ENCODE measurements at regions not wholly inside any gene's neighbourhood (a gene's known extent, or its start where the extent isn't known, plus 50 kb on each side); places are given as distances from the start of the nearest gene placed in this dataset.
"Not testable (repeated sequence)": the region's sequence is repeated elsewhere in the genome, so short reads cannot be mapped to it uniquely, and the experiment has no call there.

DNA sequence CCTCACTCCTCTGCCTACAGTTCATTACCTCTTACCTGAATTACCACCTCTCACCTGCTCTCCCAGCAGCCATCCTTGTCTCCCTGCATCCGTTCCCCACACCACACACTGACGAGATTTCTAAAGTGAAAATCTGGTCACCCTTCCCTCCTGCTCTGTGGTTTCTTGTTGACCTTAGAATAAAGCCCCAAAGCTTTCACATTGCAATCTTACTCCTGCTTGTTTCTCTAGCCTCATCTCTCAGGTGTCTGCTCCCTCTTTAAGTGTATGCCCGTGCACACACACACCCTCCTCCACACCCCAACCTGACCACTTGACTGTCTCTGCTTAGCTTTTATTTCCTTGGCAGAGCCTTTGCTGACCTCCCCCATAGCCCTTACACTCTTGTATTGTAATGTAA is 122.0 kb upstream of the SKOR2 start:
- TF ChIP-seq, protein P1, sequence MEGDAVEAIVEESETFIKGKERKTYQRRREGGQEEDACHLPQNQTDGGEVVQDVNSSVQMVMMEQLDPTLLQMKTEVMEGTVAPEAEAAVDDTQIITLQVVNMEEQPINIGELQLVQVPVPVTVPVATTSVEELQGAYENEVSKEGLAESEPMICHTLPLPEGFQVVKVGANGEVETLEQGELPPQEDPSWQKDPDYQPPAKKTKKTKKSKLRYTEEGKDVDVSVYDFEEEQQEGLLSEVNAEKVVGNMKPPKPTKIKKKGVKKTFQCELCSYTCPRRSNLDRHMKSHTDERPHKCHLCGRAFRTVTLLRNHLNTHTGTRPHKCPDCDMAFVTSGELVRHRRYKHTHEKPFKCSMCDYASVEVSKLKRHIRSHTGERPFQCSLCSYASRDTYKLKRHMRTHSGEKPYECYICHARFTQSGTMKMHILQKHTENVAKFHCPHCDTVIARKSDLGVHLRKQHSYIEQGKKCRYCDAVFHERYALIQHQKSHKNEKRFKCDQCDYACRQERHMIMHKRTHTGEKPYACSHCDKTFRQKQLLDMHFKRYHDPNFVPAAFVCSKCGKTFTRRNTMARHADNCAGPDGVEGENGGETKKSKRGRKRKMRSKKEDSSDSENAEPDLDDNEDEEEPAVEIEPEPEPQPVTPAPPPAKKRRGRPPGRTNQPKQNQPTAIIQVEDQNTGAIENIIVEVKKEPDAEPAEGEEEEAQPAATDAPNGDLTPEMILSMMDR (IDR thresholded peaks at IDR 0.05; ENCODE audit: control insufficient read depth, extremely low read depth, insufficient read depth): no peak
- no peak for DNase-seq (ENCODE audit: low read depth)

DNA sequence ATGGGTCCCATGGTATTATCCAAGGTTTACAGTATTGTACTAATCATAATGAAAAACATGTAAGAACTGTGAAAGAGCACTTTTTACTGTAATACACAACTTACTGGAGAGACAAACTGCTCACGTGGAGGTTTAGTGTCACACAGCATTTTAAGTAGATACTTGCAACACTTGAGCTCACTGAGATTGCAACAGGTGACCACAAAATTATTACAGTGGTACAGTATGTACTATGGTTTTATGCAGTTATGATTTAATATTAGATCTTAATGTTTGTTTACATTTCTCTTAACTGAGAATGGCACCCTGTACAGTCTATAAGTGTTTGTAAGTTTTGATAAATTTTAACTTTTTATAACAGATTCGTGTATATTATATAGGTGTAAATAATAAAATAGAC is 118.6 kb upstream of the SKOR2 start:
- DNase-seq (ENCODE audit: low read depth): no peak

More for the DNA sequence above, 122.0 kb upstream of the SKOR2 start:
- no peak overlapping the region for H3K4me3 ChIP-seq (ENCODE audit: low read depth, low read length)

DNA sequence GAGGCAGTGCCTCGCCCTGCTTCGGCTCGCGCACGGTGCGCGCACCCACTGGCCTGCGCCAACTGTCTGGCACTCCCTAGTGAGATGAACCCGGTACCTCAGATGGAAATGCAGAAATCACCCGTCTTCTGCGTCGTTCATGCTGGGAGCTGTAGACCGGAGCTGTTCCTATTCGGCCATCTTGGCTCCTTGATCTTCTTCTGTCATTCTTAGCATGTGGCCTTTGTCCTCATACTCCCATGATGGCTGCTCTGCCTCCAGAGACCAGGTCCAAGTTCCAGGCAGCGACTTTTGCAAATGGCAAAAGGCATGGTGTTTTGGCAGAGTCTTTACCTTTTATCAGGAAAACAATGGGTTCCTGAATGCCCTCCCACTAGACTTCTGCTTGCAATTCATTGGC is 102.6 kb upstream of the SKOR2 start:
- H3K4me3 ChIP-seq (ENCODE audit: low read depth, low read length); DNase-seq (ENCODE audit: low read depth): not testable (repeated sequence)

More for the DNA sequence above, 118.6 kb upstream of the SKOR2 start:
- no peak overlapping the region for H3K4me3 ChIP-seq (ENCODE audit: low read depth, low read length)
- TF ChIP-seq, protein P1 (IDR thresholded peaks at IDR 0.05; ENCODE audit: control insufficient read depth, extremely low read depth, insufficient read depth): no peak

DNA sequence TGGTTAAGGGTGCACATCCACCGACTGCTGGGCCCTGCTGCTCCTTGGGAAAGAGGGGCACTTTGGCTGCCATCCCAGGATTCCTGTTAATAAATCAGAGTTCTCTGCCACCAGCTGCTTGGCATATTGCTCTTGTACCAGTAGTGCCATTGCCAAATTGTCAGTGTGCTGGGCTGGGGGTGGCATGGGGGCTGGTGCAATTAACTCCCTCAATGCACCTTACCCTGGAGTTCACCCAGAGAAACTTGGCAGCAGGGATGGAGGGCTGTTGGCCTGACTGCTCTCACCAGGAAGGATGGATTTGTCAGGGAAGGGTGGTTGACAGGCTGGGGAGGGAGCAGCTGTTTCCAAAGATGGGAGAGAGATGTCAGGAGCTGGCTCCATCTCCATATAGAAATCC is 94.6 kb upstream of the SKOR2 start:
- no peak for DNase-seq (ENCODE audit: low read depth)
- TF ChIP-seq, protein P1 (IDR thresholded peaks at IDR 0.05; ENCODE audit: control insufficient read depth, extremely low read depth, insufficient read depth): no peak
- H3K4me3 ChIP-seq (ENCODE audit: low read depth, low read length): no peak overlapping the region

DNA sequence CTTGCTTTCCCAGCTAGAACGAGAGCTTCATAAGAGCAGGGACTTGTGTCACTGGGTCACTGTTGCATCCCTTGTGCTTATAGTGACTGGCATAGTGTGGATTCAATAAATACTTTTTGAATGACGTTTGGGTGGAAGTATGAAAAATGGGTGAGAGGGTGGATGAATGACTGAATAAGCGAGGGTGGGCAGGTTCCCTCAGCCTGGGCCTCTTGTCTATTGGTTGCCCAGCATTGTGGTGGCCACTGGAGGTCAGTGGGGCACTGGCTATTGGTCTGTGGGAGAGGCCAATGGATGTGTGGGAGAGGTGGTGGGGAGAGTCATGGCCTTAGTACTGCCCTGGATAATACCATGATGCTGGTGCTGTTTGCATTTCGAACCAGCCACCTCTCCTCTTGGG is 93.8 kb upstream of the SKOR2 start:
- TF ChIP-seq, protein P1 (IDR thresholded peaks at IDR 0.05; ENCODE audit: control insufficient read depth, extremely low read depth, insufficient read depth): 0 out of 2 replicates have a peak, but pooled peaks have one; percentile 14
- DNase-seq (ENCODE audit: low read depth): no peak
- no peak overlapping the region for H3K4me3 ChIP-seq (ENCODE audit: low read depth, low read length)

DNA sequence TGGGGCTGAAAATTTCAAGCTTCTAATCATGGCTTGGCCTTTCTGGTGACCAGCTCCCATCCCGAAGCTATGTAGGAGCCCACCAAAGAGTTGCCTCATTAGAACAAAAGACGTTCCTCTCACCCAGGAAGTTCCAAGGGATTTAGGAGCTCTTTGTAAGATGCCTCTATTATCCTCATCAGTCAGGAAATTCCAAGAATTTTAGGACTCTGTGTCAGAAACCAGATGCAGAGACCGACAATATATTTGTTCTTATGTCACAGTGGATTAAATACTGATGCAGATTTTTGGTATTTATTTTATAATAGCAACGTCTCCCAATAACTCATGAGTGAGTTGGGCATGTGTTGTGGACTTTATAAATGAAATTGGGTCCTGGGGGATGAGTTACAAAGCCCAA is 91.8 kb upstream of the SKOR2 start:
- H3K4me3 ChIP-seq (ENCODE audit: low read depth, low read length): no peak overlapping the region
- TF ChIP-seq, protein P1 (IDR thresholded peaks at IDR 0.05; ENCODE audit: control insufficient read depth, extremely low read depth, insufficient read depth): no peak
- no peak for DNase-seq (ENCODE audit: low read depth)

DNA sequence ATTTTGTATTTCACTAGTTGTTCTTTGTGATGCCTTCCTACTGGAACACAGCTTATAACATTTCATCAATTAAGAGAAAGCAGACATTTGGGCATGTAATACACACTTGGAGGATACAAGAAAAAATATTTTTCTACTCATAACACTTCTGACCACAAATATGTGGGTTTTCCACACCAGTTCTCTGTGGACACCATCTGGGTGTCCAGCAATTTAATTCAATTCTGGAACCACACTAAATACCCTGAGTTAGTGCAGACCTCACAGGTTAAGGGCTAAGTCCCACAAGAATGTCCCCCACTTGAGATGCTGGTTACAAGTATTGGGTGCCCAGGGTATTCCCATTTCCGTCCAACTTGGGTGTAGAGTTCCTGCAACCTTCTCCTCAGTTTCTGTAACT is 91.1 kb upstream of the SKOR2 start:
- no peak overlapping the region for H3K4me3 ChIP-seq (ENCODE audit: low read depth, low read length)
- DNase-seq (ENCODE audit: low read depth): no peak
- TF ChIP-seq, protein P1 (IDR thresholded peaks at IDR 0.05; ENCODE audit: control insufficient read depth, extremely low read depth, insufficient read depth): no peak

Measured in LNCaP clone FGC (cell line).